ENCODE measurements at regions not wholly inside any gene's neighbourhood (a gene's known extent, or its start where the extent isn't known, plus 50 kb on each side); places are given as distances from the start of the nearest gene placed in this dataset.

DNA sequence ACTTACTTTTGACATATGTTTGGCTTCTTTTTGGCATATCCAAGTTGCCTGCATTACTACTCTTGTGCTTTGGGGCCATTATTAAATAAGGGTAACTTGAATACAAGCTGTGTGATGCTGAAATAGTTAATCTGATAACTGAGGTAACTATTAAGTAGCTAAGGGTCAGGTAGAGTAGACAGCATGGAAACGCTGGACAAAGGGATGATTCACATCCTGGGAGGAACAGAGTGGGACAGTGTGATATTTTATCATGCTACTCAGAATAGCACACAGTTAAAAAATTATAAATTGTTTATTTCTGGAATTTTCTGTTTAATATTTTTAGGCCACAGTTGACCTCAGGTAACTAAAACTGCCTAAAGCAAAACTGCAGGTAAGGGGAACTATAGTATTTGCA is 483.9 kb downstream of the RFPL4B start:
- DNase-seq (ENCODE audit: low read depth in 2 of 2) = peak in 1 of 2 donors; percentile 38

DNA sequence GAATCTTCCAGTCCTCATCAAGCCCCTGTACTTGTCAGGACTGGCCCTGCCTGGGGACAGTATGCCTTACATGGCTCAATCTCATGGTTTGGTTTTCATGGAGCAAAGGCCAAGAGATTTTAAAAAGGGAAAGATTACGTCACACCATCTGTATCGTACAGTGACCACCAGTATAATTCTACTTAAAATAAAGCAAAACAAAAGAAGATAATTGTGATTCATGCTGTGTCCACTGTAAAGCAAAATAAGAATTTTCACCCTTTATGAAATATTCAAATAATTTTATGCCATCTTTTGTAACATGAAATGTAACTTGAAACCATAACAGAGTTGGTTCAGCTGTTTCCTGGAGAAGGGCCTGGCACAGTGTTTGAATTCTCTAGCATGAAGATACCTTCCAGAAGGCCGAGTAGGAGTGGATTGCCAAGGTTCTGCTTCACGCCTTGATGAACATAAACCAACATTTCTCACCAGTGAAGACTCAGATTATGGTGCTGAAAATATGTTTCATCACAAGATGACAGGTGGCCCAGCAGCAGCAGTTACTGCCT is 486.5 kb downstream of the RFPL4B start:
- TF ChIP-seq, protein P1, sequence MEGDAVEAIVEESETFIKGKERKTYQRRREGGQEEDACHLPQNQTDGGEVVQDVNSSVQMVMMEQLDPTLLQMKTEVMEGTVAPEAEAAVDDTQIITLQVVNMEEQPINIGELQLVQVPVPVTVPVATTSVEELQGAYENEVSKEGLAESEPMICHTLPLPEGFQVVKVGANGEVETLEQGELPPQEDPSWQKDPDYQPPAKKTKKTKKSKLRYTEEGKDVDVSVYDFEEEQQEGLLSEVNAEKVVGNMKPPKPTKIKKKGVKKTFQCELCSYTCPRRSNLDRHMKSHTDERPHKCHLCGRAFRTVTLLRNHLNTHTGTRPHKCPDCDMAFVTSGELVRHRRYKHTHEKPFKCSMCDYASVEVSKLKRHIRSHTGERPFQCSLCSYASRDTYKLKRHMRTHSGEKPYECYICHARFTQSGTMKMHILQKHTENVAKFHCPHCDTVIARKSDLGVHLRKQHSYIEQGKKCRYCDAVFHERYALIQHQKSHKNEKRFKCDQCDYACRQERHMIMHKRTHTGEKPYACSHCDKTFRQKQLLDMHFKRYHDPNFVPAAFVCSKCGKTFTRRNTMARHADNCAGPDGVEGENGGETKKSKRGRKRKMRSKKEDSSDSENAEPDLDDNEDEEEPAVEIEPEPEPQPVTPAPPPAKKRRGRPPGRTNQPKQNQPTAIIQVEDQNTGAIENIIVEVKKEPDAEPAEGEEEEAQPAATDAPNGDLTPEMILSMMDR (IDR thresholded peaks at IDR 0.05; ENCODE audit: low read depth, low read length) = no peak
- no peak overlapping the region for H3K4me3 ChIP-seq (replicated peaks in 1 of 2; ENCODE audit: low read depth in 2 of 2, low read length in 2 of 2)
- peak; percentile 46 to 56 for DNase-seq (ENCODE audit: low read depth in 2 of 2)

More for the DNA sequence above, 483.9 kb downstream of the RFPL4B start:
- H3K4me3 ChIP-seq (replicated peaks in 1 of 2; ENCODE audit: low read depth in 2 of 2, low read length in 2 of 2) = no peak overlapping the region
- TF ChIP-seq, protein P1 (IDR thresholded peaks at IDR 0.05; ENCODE audit: low read depth, low read length) = no peak

DNA sequence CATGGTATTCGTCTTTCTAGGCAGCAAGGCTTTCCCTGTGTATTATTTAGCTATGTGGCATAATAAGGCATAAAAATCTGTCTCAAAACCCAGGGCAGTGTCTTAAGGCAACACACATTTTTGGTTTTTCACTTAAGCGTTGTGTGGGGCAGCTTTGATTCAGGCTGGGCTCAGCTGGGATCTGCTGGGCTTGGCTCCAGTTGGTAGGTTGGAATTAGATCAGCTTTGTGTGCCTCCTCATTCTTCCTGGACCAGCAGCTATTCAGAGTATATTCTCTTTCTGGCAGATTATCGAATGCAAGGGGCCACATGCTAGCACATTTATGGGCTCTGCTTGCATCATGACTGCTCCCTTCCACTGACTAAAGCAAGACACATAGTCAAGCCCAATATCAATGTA is 487.9 kb downstream of the RFPL4B start:
- no peak overlapping the region for H3K4me3 ChIP-seq (replicated peaks in 1 of 2; ENCODE audit: low read depth in 2 of 2, low read length in 2 of 2)
- TF ChIP-seq, protein P1 (IDR thresholded peaks at IDR 0.05; ENCODE audit: low read depth, low read length) = no peak
- no peak for DNase-seq (ENCODE audit: low read depth in 2 of 2)

DNA sequence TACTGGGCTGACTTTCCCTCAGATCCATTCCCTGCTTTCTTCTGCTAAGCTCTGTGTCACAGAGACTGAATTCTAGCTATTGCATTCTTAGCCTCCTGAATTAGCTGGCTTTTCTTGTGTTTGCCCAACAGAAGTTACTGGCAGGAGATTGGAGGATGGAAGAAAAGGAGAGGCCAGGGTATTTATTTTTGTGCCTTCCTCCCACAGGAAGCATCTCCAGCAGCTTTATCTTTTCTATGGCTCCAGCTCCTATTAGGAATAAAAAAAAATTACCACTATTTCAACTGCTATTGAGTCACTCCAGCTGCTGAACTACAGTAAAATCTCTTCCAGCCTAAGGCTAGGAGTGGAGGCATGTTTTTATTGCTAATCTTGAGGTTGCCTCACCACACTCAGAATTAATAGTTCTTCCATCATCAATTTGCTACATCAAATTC is 492.4 kb downstream of the RFPL4B start:
- no peak overlapping the region for H3K4me3 ChIP-seq (replicated peaks in 1 of 2; ENCODE audit: low read depth in 2 of 2, low read length in 2 of 2)
- DNase-seq (ENCODE audit: low read depth in 2 of 2) = peak; percentile 64 to 94
- TF ChIP-seq, protein P1 (IDR thresholded peaks at IDR 0.05; ENCODE audit: low read depth, low read length) = no peak

DNA sequence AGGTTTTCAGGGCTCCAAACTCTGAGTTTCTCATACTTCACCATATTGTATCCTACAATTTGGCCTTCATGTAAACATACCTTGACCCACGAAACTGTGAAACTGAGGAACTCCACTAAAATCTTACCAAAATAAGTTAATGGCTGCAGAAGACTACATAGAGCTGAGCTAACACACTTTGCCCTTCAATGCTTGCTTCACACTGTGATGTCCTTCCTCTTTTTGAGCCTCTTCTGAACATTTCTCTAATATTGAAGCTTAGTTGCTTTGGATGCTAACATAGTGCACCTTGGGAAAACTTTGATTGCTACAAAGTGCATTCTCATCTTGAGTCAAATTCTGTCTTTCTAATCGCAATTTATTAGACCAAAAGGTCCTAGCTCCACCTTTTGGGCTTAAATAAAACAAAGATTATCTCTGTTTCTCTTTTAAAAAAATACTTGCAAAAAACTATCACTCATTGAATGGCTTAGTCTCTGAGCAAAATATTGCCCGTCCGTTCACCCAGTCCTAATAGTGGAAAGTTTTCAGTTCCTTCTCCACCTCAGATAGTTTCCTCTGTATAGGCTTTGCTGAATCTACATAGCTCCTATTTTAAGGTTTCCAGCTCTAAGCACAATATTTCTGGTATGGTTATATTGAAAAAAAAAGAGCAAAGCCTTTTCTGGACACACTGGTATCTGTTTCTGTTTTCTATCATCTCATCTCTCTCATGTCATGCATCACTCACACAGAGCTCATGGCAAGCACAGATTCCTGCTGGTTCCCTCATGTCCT is 494.6 kb downstream of the RFPL4B start:
- H3K4me3 ChIP-seq (replicated peaks in 1 of 2; ENCODE audit: low read depth in 2 of 2, low read length in 2 of 2) = no peak overlapping the region
- DNase-seq (ENCODE audit: low read depth in 2 of 2) = no peak
- TF ChIP-seq, protein P1 (IDR thresholded peaks at IDR 0.05; ENCODE audit: low read depth, low read length) = no peak

DNA sequence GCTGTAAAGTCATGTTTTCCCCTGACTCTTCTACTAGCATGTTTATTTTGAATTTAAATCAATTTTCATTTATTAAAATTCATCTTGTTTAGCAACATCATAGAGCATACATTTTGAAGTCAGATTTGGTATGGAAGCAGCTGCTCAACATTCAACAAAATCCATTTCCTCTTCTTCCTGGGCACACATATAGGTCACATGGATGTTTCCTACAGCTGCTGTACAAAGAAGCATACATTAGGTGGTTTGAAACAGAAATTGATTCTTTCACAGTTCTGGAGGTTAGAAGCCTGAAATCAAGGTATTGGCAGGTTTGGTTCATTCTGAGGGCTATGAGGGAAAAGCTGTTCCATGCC is 495.2 kb downstream of the RFPL4B start:
- no peak overlapping the region for H3K4me3 ChIP-seq (replicated peaks in 1 of 2; ENCODE audit: low read depth in 2 of 2, low read length in 2 of 2)
- TF ChIP-seq, protein P1 (IDR thresholded peaks at IDR 0.05; ENCODE audit: low read depth, low read length) = no peak
- no peak for DNase-seq (ENCODE audit: low read depth in 2 of 2)

Data from cardiac fibroblast (primary cell).